ENCODE measurements at regions not wholly inside any gene's neighbourhood (a gene's known extent, or its start where the extent isn't known, plus 50 kb on each side); places are given as distances from the start of the nearest gene placed in this dataset.
A peak's percentile ranks its signal among the peaks of the same experiment; 100 is the strongest.

DNA sequence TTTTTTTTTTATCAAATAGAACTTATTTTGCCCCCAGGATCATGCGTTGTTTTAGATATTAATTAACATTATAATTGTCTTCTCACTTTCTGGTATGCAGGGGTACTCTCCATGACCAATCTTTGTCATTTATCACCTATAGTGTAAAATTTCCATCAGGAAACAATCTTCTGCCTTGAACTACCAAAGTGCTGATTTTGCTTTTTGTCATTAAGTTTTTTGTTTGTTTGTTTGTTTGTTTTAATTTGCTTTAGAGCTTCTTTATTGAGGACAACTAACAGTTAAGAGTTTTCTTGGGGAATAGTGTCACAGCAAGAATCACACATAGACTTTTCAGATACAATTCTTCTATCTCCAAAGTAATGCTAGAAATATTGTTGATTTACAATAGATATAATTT lies 171.2 kb upstream of the PRPS1L1 start:
- TF ChIP-seq, protein P1, sequence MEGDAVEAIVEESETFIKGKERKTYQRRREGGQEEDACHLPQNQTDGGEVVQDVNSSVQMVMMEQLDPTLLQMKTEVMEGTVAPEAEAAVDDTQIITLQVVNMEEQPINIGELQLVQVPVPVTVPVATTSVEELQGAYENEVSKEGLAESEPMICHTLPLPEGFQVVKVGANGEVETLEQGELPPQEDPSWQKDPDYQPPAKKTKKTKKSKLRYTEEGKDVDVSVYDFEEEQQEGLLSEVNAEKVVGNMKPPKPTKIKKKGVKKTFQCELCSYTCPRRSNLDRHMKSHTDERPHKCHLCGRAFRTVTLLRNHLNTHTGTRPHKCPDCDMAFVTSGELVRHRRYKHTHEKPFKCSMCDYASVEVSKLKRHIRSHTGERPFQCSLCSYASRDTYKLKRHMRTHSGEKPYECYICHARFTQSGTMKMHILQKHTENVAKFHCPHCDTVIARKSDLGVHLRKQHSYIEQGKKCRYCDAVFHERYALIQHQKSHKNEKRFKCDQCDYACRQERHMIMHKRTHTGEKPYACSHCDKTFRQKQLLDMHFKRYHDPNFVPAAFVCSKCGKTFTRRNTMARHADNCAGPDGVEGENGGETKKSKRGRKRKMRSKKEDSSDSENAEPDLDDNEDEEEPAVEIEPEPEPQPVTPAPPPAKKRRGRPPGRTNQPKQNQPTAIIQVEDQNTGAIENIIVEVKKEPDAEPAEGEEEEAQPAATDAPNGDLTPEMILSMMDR (conservative IDR thresholded peaks at IDR 0.05; ENCODE audit: low read depth, low read length): no peak
- TF ChIP-seq POLR2A (IDR thresholded peaks at IDR 0.05; ENCODE audit: low read depth, low read length) (no peak), MAFK (IDR thresholded peaks at IDR 0.05; ENCODE audit: low read depth, low read length) (peak; percentile 48), RFX5 (IDR thresholded peaks at IDR 0.05; ENCODE audit: low read depth, low read length) (no peak), MAZ (IDR thresholded peaks at IDR 0.05; ENCODE audit: borderline replicate concordance, low read depth, low read length) (no peak), CHD1 (IDR thresholded peaks at IDR 0.05; ENCODE audit: low read depth, low read length) (no peak), NFE2L2 (IDR thresholded peaks at IDR 0.05; ENCODE audit: low read depth, low read length) (no peak), RAD21 (IDR thresholded peaks at IDR 0.05; ENCODE audit: low read length) (no peak), BHLHE40 (IDR thresholded peaks at IDR 0.05; ENCODE audit: low read depth, low read length) (no peak), FOS (IDR thresholded peaks at IDR 0.05; ENCODE audit: low read depth, low read length) (no peak), CEBPB (IDR thresholded peaks at IDR 0.05; ENCODE audit: low read depth, low read length) (no peak), RCOR1 (IDR thresholded peaks at IDR 0.05; ENCODE audit: insufficient replicate concordance, low read length) (no peak), MXI1 (IDR thresholded peaks at IDR 0.05; ENCODE audit: borderline replicate concordance, low read depth, low read length) (no peak)
- TF ChIP-seq, protein P2, sequence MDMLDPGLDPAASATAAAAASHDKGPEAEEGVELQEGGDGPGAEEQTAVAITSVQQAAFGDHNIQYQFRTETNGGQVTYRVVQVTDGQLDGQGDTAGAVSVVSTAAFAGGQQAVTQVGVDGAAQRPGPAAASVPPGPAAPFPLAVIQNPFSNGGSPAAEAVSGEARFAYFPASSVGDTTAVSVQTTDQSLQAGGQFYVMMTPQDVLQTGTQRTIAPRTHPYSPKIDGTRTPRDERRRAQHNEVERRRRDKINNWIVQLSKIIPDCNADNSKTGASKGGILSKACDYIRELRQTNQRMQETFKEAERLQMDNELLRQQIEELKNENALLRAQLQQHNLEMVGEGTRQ (IDR thresholded peaks at IDR 0.05; ENCODE audit: low read depth, low read length): no peak

Data from IMR-90 (cell line).